ENCODE measurements at regions not wholly inside any gene's neighbourhood (a gene's known extent, or its start where the extent isn't known, plus 50 kb on each side); places are given as distances from the start of the nearest gene placed in this dataset.
"Not testable (repeated sequence)": the region's sequence is repeated elsewhere in the genome, so short reads cannot be mapped to it uniquely, and the experiment has no call there.

GRCh38 chr7:91568138-91568537 lies 303.9 kb downstream of the FZD1 start:
- no peak for DNase-seq (ENCODE audit: low read depth)

DNA sequence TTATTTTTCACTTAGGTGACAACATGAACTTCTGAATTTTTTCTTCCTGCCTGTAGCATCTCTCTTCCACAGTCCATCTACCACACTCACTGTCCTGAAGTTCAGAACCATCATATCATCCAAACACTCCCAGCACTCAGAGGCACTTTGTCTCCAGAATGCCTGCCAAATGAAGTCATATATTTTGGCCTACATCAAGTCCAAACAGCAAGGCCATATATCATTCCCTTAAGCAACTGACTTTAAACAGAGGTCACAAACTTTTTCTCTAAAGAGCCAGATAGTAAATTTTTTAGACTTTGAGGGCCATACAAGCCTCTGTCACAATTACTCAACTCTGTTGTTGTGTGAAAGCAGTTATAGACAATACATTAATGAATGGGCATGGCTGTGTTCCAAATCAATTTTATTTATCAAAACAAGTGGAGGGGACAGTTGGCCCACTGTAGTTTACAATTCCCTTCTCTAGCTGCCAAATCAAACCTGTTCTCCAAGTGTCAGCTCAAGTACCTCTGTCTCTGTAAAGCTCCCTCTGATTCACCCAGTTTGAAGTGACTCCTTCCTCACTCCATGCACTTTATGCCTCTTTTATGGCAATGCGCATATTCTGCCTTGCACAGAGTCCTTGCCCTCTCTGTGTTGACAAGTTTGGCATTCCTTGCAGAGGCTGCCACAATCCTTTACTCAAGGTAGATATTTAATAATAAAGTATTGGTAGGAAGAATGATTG lies 305.7 kb downstream of the FZD1 start:
- no peak for DNase-seq (ENCODE audit: low read depth)

DNA sequence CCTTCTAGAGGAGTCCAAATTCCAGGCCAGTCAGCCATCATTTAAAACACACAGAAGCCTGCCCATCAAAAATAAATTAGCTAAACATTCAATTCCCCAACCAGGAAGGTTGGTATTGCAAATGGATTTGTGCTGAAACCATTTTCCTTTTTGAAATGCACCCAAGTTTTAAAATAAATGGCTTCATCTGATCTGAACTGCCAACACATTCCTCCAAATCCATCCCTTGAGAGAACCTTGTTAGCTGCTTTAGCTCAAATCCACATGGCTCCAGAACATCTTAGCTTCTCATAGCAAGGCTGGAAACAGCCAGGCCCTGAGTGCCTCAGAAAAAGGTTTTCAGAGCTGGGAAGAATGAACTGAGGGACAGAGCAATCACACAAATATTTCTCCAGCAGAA lies 306.3 kb downstream of the FZD1 start:
- DNase-seq (ENCODE audit: low read depth), result no peak

DNA sequence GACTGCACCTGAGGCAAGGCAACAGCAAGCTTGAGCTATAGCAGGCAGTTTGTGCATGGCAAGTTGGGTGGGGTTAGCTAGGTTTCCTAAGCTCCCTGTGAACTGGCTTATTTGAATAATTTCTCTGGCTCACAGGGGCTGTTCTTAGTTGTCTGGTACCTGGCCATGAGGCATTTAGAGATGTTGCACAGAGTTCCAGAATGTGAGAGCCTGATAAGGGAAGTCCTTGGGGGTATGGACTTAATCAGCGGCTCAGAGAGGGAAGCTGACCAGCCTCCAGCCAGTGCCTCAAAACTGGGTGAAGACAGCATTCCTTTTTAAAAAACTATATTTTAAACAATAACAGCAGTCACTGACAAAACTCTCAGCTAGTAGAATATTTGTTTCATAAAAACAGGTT lies 307.4 kb downstream of the FZD1 start:
- DNase-seq (ENCODE audit: low read depth), result no peak

DNA sequence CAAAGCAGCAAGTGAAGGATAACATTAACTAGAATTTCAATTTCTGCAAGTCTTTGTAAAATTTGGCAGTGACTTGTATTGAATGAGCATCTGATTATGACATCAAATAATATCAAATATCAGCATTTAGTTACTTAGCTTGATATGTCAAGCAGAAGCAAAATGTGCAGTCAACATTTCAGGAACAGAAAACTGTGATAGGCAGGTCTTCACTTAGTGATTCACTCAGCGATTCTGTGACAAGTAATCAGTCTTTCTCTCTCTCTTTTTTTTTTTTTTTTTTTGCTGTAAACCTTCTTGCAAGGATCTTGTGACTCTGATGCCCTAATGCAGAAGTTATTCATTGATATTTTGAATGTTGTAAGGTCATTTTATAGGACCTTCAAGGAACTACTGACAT lies 307.1 kb downstream of the MTERF1 start:
- DNase-seq (ENCODE audit: low read depth), result no peak

DNA sequence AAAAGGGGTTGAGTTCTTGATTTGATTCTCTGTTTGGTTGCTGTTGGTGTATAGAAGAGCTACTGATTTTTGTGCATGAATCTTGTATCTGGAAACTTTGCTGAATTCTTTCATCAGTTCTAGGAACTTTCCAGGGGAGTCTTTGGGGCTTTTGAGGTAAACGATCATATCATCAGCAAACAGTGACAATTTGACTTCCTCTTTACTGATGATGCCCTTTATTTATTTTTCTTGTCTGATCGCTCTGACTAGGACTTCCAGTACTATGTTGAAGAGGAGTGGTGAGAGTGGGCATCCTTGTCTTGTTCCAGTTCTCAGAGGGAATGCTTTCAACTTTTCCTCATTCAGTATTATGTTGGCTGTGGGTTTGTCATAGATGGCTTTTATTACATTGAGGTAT lies 304.0 kb downstream of the MTERF1 start:
- DNase-seq (ENCODE audit: low read depth), result not testable (repeated sequence)

DNA sequence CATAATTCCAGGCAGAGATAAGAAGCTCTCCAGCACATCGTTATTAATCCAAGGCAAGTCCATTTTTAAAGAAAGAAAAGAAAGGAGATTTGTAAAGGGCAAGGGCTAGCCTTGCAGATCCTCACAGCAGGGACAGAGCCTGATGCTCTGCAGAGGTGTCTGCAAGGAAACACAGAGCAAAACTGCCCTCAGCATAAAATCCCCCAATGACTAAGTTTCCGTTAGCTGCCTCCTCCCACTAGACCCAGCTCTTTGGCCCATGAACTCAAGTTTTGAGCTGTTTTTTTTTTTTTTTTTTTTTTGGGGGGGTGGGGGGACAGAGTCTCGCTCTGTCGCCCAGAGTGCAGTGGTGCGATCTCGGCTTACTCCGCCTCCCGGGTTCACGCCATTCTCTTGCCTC lies 300.7 kb downstream of the MTERF1 start:
- no peak for DNase-seq (ENCODE audit: low read depth)

DNA sequence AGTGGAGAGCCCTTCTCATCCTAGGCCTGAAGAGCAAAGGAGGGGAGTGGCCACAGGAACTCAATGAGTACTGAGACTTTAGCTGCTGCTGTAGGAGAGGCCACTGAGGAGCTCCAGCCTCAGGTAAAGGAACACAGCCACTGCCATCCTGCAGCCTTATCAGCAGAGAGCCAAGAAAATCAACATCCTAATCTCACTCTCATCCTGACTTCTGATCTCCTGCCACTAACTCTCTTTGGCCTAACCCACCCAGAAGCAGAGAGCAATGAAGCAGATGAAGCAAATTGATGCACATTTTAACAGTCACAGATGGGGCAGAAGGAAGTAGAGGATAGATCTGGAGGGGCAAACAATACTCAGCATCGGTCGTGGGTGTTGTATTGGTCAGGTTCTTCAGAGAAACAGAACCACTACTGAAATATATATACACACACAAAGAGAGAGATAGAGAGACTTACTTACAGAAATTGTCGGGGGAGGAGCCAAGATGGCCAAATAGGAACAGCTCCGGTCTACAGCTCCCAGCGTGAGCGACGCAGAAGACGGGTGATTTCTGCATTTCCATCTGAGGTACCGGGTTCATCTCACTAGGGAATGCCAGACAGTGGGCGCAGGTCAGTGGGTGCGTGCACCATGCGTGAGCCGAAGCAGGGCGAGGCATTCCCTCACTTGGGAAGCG lies 297.6 kb downstream of the MTERF1 start:
- no peak for DNase-seq (ENCODE audit: low read depth)

GRCh38 chr7:91596287-91596686 lies 284.2 kb downstream of the MTERF1 start:
- DNase-seq (ENCODE audit: low read depth), result no peak

- no peak for DNase-seq (ENCODE audit: low read depth)
Observed at GRCh38 chr7:91598791-91599190, 281.7 kb downstream of the MTERF1 start.

DNA sequence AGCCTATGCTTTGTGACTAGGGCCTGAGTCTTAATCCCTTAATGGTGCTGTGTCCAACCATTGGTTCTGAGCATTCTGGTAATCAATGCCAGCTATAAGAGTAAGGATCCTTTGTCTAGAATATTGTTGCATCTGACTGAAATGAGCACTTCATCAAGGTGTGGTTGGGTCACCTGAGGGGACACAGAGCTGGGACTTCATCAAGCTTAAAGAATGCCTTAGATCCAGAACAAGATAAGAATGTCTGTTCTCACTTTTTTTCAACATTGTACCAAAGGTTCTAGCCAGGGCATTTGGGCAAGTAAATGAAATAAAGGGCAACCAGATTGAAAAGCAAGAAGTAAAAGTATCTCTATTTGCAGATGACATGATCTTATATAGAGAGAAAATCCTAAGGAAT lies 280.4 kb downstream of the MTERF1 start:
- no peak for DNase-seq (ENCODE audit: low read depth)

DNA sequence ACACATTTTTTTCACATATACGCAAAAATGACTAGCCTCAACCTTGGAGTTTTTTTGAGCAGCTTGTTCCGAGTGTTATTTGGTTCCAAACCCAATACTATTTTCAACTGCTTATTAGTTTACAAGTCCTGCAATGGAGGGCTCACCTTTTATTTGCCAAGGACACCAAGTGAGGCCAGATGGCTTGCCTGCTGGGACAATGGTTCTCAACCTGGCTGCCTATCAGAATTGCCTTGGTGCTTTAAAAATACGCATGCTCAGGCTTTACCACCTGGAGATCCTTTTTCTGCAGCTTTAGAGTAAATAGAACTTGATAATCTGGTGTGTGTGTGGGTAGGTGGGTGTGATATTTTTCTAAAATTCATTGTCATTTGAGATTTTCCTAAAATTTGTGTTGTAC lies 276.8 kb downstream of the MTERF1 start:
- no peak for DNase-seq (ENCODE audit: low read depth)

DNA sequence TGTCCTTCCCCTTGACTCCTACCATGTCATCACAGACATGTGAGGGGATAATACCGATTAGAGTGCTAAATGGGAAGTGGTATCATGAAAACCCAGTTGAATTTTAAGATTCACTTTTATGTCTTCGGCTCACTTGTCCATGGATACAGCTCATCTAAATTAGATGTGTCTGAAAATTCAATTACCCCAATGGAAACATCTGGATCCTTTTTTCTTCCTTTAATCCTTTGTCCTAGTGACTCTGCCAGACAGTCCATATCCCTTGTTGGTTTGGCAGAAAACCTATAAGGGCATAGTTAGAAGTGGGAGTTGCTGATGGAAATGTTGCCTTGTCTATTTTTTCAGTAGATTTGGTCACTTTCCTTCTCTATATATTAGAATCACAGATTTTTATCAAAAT lies 271.9 kb downstream of the MTERF1 start:
- DNase-seq (ENCODE audit: low read depth), result no peak

GRCh38 chr7:91609525-91609924 lies 271.0 kb downstream of the MTERF1 start:
- no peak for DNase-seq (ENCODE audit: low read depth)

DNA sequence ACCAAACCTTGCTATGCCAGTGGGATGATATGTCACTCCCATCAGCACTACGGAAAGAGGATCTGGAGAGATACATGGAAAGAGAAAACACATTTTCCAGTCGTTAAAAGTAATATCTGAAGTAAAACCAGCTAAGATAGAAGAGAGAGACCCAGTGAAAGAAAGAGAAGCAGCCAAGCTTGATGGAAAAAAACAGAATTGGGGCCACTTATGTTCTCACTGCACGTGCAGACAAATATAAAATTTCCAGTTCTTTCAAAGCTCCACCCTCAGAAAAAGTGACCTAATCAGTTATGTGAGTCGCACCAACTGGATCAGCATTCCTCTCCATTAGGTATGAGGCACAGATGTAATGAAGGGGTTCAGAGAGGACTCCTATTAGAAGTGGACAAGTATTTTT lies 266.1 kb downstream of the MTERF1 start:
- no peak for DNase-seq (ENCODE audit: low read depth)

GRCh38 chr7:91618776-91619765 lies 261.4 kb downstream of the MTERF1 start:
- no peak for DNase-seq (ENCODE audit: low read depth)

GRCh38 chr7:91620827-91621226 lies 259.7 kb downstream of the MTERF1 start:
- no peak for DNase-seq (ENCODE audit: low read depth)

DNA sequence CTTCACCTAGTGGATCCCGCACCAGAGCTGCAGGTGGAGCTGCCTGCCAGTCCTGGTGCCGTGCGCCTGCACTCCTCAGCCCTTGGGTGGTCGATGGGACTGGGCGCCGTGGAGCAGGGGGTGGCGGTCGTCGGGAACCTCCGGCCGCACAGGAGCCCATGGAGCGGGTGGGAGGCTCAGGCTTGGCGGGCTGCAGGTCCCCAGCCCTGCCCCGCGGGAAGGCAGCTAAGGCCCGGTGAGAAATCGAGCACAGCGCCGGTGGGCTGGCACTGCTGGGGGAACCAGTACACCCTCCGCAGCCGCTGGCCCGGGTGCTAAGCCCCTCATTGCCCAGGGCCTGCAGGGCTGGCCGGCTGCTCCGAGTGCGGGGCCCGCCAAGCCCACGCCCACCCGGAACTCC lies 253.2 kb downstream of the MTERF1 start:
- DNase-seq (ENCODE audit: low read depth), result not testable (repeated sequence)

DNA sequence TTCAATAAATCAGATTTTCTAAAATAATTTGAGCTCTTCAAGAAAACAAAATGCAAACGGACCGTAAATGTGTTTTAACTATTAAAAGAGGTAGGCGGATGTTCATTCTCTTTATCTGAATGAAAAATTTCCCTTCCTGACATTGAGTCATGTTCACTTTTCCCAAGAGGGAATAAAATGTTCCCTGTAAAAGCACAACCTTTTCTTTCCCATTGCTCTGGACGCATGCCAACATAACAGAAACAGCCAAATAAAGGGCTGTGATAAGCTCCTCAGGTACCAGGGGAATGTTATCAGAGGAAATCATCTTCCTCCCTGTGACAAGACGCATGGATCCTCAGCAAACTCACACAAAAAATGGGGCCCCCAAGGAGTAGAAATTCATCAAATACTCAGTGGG lies 251.8 kb downstream of the MTERF1 start:
- no peak for DNase-seq (ENCODE audit: low read depth)

GRCh38 chr7:91630581-91631380 lies 249.7 kb downstream of the MTERF1 start:
- peak; percentile 10 for DNase-seq (ENCODE audit: low read depth)

- DNase-seq (ENCODE audit: low read depth), result no peak
Observed at GRCh38 chr7:91632234-91632940, 248.1 kb downstream of the MTERF1 start.
